HepG2 (cell line): ENCODE measurements at regions not wholly inside any gene's neighbourhood (a gene's known extent, or its start where the extent isn't known, plus 50 kb on each side); places are given as distances from the start of the nearest gene placed in this dataset.

Source experiments
- BHLHE40 ChIP-seq: IDR thresholded peaks from 2 replicates; pipeline ENCODE4 v1.6.1; 2011; ENCODE audit warnings: low read length, improper control_type of control experiment
- KLF11 ChIP-seq: IDR thresholded peaks from 2 replicates; pipeline ENCODE4 v1.6.1; 2016; ENCODE audit warnings: missing compliant biosample characterization
- MXI1 ChIP-seq: IDR thresholded peaks from 3 replicates; pipeline ENCODE4 v1.6.1; 2012; ENCODE audit warnings: low read depth, low read length, inconsistent platforms, borderline replicate concordance
- SCMH1 ChIP-seq: sonication (generic); formaldehyde crosslinking; IDR thresholded peaks from 2 replicates; pipeline ENCODE4 v1.9.0; 2021; ENCODE audit warnings: missing genetic modification reagents, mild to moderate bottlenecking, borderline replicate concordance
- ZMYM2 ChIP-seq: sonication (generic); formaldehyde crosslinking; IDR thresholded peaks from 2 replicates; pipeline ENCODE4 v1.8.0; 2022; ENCODE audit warnings: mild to moderate bottlenecking, missing genetic modification reagents
- TF ChIP-seq, protein P1 (sequence below): sonication (generic); formaldehyde crosslinking; IDR thresholded peaks from 2 replicates; pipeline ENCODE4 v1.5.1; 2020; ENCODE audit warnings: missing genetic modification reagents, mild to moderate bottlenecking, borderline replicate concordance
- TF ChIP-seq, protein P2 (sequence below): sonication (generic); formaldehyde crosslinking; IDR thresholded peaks from 2 replicates; pipeline ENCODE4 v1.5.0; 2020; ENCODE audit warnings: mild to moderate bottlenecking, missing genetic modification reagents, moderate library complexity

DNA sequence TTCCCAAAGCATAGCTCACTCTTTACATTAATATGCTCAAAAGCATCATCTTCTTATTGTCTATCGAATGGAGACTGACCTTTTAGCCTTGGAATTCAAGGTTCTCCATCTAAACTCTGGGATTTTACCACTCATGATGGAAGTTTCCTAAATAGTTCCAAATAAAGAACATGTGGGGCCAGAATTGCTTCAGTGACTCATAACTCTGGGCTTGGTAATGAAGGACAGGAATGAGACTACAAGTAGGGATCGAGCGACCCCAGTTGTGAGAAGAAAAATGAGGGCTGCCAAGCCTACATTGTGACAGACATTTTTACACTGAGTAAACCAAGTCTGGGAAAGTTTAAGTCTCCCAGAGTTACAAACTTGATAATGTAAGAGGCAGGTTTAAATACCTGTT is 269.9 kb downstream of the CBLL2 start:
- TF ChIP-seq KLF11 (CRISPR knock-in tag) (no peak), ZMYM2 (CRISPR knock-in tag) (no peak), BHLHE40 (no peak), SCMH1 (CRISPR knock-in tag) (no peak), MXI1 (no peak)
- TF ChIP-seq, protein P1, sequence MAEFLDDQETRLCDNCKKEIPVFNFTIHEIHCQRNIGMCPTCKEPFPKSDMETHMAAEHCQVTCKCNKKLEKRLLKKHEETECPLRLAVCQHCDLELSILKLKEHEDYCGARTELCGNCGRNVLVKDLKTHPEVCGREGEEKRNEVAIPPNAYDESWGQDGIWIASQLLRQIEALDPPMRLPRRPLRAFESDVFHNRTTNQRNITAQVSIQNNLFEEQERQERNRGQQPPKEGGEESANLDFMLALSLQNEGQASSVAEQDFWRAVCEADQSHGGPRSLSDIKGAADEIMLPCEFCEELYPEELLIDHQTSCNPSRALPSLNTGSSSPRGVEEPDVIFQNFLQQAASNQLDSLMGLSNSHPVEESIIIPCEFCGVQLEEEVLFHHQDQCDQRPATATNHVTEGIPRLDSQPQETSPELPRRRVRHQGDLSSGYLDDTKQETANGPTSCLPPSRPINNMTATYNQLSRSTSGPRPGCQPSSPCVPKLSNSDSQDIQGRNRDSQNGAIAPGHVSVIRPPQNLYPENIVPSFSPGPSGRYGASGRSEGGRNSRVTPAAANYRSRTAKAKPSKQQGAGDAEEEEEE (CRISPR knock-in tag): no peak
- TF ChIP-seq, protein P2, sequence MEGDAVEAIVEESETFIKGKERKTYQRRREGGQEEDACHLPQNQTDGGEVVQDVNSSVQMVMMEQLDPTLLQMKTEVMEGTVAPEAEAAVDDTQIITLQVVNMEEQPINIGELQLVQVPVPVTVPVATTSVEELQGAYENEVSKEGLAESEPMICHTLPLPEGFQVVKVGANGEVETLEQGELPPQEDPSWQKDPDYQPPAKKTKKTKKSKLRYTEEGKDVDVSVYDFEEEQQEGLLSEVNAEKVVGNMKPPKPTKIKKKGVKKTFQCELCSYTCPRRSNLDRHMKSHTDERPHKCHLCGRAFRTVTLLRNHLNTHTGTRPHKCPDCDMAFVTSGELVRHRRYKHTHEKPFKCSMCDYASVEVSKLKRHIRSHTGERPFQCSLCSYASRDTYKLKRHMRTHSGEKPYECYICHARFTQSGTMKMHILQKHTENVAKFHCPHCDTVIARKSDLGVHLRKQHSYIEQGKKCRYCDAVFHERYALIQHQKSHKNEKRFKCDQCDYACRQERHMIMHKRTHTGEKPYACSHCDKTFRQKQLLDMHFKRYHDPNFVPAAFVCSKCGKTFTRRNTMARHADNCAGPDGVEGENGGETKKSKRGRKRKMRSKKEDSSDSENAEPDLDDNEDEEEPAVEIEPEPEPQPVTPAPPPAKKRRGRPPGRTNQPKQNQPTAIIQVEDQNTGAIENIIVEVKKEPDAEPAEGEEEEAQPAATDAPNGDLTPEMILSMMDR: no peak
